Lung (tissue), 11 donors: ENCODE measurements at regions not wholly inside any gene's neighbourhood (a gene's known extent, or its start where the extent isn't known, plus 50 kb on each side); places are given as distances from the start of the nearest gene placed in this dataset.

Source experiments
- ATAC-seq: fragments of 200-7000 bp; cut with Tn5 transposase; one replicate; pipeline ENCODE4 v1.9.1; 2020; ENCODE audit warnings: moderate number of reproducible peaks; ENCODE audit not compliant: insufficient read depth, low FRiP score
- DNase-seq, 3 donors: peaks; one replicate each; pipeline ENCODE4 v3.0.0-alpha.2; 2013 to 2017
- H3K27ac ChIP-seq, 2 donors: one replicate each; pipeline ENCODE4 v1.5.1; 2013; ENCODE audit warnings: mild to moderate bottlenecking in 2 of 2, moderate library complexity in 2 of 2, control low read depth in 1 of 2, inconsistent platforms in 1 of 2, low read depth in 1 of 2, low read length in 1 of 2
- H3K27me3 ChIP-seq, 3 donors: one replicate each; pipeline ENCODE4 v1.5.1; 2013; ENCODE audit warnings: low read length in 2 of 3; ENCODE audit not compliant: control insufficient read depth in 3 of 3, insufficient read depth in 3 of 3
- H3K36me3 ChIP-seq, 4 donors: one replicate each; pipeline ENCODE4 v1.5.1; 2013; ENCODE audit warnings: low read length in 4 of 4, mild to moderate bottlenecking in 1 of 4, moderate library complexity in 1 of 4; ENCODE audit not compliant: control insufficient read depth in 4 of 4, insufficient read depth in 4 of 4
- H3K4me1 ChIP-seq, 5 donors: one replicate each; pipeline ENCODE4 v1.5.1; 2013; ENCODE audit warnings: low read length in 5 of 5, mild to moderate bottlenecking in 2 of 5, moderate library complexity in 1 of 5; ENCODE audit not compliant: control insufficient read depth in 5 of 5, insufficient read depth in 5 of 5
- H3K4me3 ChIP-seq: one replicate; pipeline ENCODE4 v1.5.1; 2013; ENCODE audit warnings: mild to moderate bottlenecking, control low read depth, moderate library complexity
- H3K9ac ChIP-seq, 2 donors: one replicate each; pipeline ENCODE4 v1.5.1; 2013; ENCODE audit warnings: low read length in 2 of 2, control low read depth in 1 of 2; ENCODE audit not compliant: insufficient read depth in 1 of 2
- H3K9me3 ChIP-seq, 4 donors: one replicate each; pipeline ENCODE4 v1.5.1; 2013; ENCODE audit warnings: low read length in 3 of 4, mild to moderate bottlenecking in 1 of 4, moderate library complexity in 1 of 4; ENCODE audit not compliant: control insufficient read depth in 4 of 4, insufficient read depth in 3 of 4
- WGBS, 2 donors: extraction: QIAGEN DNeasy Blood & Tissue Kit; methylation state at CpG; one replicate each; pipeline ENCODE4 v1.1.7; 2013; 5-methylcytosine and 5-hydroxymethylcytosine counted together
- TF ChIP-seq, protein P1 (sequence below): IDR thresholded peaks from 2 replicates; pipeline ENCODE4 v1.5.1; 2012; ENCODE audit warnings: mild to moderate bottlenecking; ENCODE audit errors: control extremely low read depth, extremely low read depth
- donor health status: control.
- donor health status: control.
- donor health status: Bipolar disorder and iron deficiency.
- donor health status: healthy.
- donor health status: DM: yes; HTN: yes; CAD: no.

DNA sequence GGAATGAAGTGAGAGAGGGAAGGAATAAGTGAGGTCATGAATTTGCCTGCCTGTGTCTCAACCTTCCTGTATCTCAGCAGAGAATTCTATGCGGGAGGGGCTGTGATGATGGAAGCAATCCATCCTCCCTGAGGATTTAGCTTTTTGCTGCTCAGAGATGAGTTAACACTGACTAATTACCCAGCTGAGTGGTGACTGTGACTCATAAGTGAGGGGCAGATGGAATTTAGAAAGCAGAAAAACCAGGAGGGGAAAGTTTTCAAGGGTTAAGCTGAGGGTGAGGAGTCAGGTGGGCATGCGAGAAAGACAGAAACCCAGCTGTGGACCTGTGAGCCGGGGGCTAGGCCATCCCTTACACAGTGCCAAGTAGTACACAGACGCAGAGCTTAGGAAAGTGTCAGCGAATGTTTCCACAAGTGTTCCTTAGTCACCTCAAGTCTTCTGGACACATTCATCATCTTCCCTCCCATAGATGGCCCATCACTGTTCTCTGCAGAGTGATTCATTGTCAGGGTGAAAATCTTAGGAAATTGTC, 277.9 kb downstream of the IPO8 start:
- Histone ChIP-seq H3K4me3 (no peak overlapping the region), H3K4me1 (peaks cover 0 to 2% (median 0%) of the 10 kb centered on the region in 5 donors), H3K27me3 (no peaks in the 10 kb centered on the region), H3K9ac (no peak overlapping the region), H3K27ac (no peak overlapping the region), H3K36me3 (no peaks in the 10 kb centered on the region), H3K9me3 (peaks cover 0 to 2% (median 0%) of the 10 kb centered on the region in 4 donors)
- TF ChIP-seq, protein P1, sequence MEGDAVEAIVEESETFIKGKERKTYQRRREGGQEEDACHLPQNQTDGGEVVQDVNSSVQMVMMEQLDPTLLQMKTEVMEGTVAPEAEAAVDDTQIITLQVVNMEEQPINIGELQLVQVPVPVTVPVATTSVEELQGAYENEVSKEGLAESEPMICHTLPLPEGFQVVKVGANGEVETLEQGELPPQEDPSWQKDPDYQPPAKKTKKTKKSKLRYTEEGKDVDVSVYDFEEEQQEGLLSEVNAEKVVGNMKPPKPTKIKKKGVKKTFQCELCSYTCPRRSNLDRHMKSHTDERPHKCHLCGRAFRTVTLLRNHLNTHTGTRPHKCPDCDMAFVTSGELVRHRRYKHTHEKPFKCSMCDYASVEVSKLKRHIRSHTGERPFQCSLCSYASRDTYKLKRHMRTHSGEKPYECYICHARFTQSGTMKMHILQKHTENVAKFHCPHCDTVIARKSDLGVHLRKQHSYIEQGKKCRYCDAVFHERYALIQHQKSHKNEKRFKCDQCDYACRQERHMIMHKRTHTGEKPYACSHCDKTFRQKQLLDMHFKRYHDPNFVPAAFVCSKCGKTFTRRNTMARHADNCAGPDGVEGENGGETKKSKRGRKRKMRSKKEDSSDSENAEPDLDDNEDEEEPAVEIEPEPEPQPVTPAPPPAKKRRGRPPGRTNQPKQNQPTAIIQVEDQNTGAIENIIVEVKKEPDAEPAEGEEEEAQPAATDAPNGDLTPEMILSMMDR, result no peak
- peak; percentile 23 for ATAC-seq
- 83 to 90% methylated on average over 5 of the region's 5 CpGs for WGBS, 2 donors
- DNase-seq, result no peak

DNA sequence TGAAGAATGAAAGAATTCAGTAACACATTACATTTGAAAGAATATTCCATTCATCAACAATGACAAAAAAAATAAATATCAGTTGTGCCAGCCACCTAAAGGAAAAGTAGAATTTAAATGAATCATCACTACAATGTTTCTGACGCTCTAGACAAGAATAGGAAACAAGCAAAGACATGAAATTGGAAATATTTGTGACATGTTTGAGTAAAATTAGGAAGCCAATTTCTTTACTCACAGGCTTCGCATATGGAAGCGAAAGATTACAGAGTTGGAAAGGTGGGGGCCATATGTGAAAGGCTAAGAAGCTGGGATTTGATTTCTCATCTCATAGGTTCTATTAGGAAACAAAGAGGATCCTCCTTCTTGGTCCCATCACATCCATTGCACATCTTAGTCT, 279.0 kb downstream of the IPO8 start:
- TF ChIP-seq, protein P1, result no peak
- no peak overlapping the region for H3K9ac ChIP-seq
- peaks cover 0 to 2% (median 0%) of the 10 kb centered on the region in 4 donors for H3K9me3 ChIP-seq
- WGBS, 2 donors, result 93% methylated on average over 3 of the region's 3 CpGs
- no peak overlapping the region for H3K27ac ChIP-seq
- H3K4me1 ChIP-seq, result no peaks in the 10 kb centered on the region
- H3K4me3 ChIP-seq, result no peak overlapping the region
- no peaks in the 10 kb centered on the region for H3K27me3 ChIP-seq
- H3K36me3 ChIP-seq, result no peaks in the 10 kb centered on the region
- DNase-seq (no peak), ATAC-seq (no peak)

DNA sequence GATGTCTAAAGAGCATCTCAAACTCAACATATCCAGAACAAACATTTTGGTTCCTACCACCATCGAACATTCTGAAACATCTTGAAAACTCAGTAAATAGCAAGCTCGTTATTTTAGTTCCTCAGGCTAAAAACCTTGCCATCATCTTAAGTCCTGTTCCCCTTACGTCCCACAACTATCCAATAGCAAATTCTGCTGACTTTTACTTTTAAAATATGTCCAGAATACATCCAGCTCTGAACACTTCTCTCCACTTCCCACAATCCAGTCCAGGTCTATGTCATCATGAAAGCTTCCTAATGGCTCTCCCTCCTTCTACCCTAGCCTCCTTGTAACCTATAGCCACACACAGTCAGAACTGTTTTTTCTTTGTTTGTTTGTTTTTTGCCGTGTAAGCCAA, 279.9 kb downstream of the IPO8 start:
- H3K9ac ChIP-seq, result no peak overlapping the region
- TF ChIP-seq, protein P1, result no peak
- no peak overlapping the region for H3K27ac ChIP-seq
- ATAC-seq (no peak), DNase-seq (no peak)
- peaks cover 0 to 2% (median 0%) of the 10 kb centered on the region in 4 donors for H3K9me3 ChIP-seq
- 77 to 83% methylated on average over 4 of the region's 4 CpGs for WGBS, 2 donors
- no peaks in the 10 kb centered on the region for H3K36me3 ChIP-seq
- H3K4me1 ChIP-seq, result no peaks in the 10 kb centered on the region
- no peaks in the 10 kb centered on the region for H3K27me3 ChIP-seq
- no peak overlapping the region for H3K4me3 ChIP-seq

DNA sequence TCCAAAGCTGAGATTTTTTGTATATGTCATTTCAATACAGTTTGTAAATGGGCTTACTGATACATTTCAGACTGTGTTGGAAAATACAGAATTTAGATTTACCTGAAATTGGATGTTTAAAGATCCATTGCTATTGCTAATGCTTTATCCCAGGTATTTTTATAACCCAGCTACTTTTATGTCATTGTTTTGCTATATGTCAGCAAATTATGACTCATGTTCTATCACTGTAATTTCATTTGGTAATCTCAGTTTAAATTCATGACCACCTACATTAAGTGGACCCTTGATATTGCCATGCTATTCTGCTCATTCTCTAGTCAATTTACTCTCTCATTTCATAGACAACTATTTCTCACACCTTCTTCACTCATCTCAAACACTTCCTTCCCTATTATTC, 281.2 kb downstream of the IPO8 start:
- no peaks in the 10 kb centered on the region for H3K27me3 ChIP-seq
- H3K4me1 ChIP-seq, result no peaks in the 10 kb centered on the region
- no peaks in the 10 kb centered on the region for H3K36me3 ChIP-seq
- ATAC-seq, result no peak
- H3K9ac ChIP-seq, result no peak overlapping the region
- H3K9me3 ChIP-seq, result peaks cover 0 to 4% (median 0%) of the 10 kb centered on the region in 4 donors
- no peak for DNase-seq
- H3K27ac ChIP-seq, result no peak overlapping the region
- TF ChIP-seq, protein P1, result no peak
- H3K4me3 ChIP-seq, result no peak overlapping the region
